Loucy (cell line): ENCODE measurements at regions not wholly inside any gene's neighbourhood (a gene's known extent, or its start where the extent isn't known, plus 50 kb on each side); places are given as distances from the start of the nearest gene placed in this dataset.

ENCODE experiments used
- H2AFZ ChIP-seq: fragments of 200-600 bp; sonication (generic); 2 replicates; pipeline ENCODE4 v1.6.0; 2016; ENCODE audit warnings: antibody characterized with exemption, mild to moderate bottlenecking, low read length, moderate library complexity
- H3F3A ChIP-seq: fragments of 200-600 bp; 2 replicates; pipeline ENCODE4 v1.6.0; 2016; ENCODE audit warnings: antibody characterized with exemption, low read depth, mild to moderate bottlenecking
- H3K27me3 ChIP-seq: fragments of 200-600 bp; sonication (generic); 2 replicates; pipeline ENCODE4 v1.6.1; 2014; ENCODE audit warnings: low read length, mild to moderate bottlenecking; ENCODE audit not compliant: insufficient read depth, poor library complexity, severe bottlenecking
- H3K36me3 ChIP-seq: fragments of 200-600 bp; sonication (generic); 2 replicates; pipeline ENCODE4 v1.6.1; 2016; ENCODE audit warnings: low read length; ENCODE audit not compliant: insufficient read depth
- H3K4me1 ChIP-seq: fragments of 200-600 bp; sonication (generic); 2 replicates; pipeline ENCODE4 v1.5.1; 2014; ENCODE audit warnings: low read length, mild to moderate bottlenecking; ENCODE audit not compliant: insufficient read depth, poor library complexity, severe bottlenecking
- H3K4me2 ChIP-seq: fragments of 200-600 bp; sonication (generic); 2 replicates; pipeline ENCODE4 v1.6.0; 2014; ENCODE audit warnings: antibody characterized with exemption, low read length, low read depth, mild to moderate bottlenecking; ENCODE audit not compliant: poor library complexity, severe bottlenecking
- H3K4me3 ChIP-seq: fragments of 200-600 bp; sonication (generic); 2 replicates; pipeline ENCODE4 v1.5.1; 2014; ENCODE audit warnings: low read length, mild to moderate bottlenecking, mixed read lengths; ENCODE audit not compliant: poor library complexity, severe bottlenecking
- H3K79me2 ChIP-seq: fragments of 200-600 bp; sonication (generic); 2 replicates; pipeline ENCODE4 v1.6.1; 2014; ENCODE audit warnings: low read length; ENCODE audit not compliant: insufficient read depth
- H3K9ac ChIP-seq: fragments of 200-600 bp; sonication (generic); 2 replicates; pipeline ENCODE4 v1.6.0; 2014; ENCODE audit warnings: mild to moderate bottlenecking, low read depth, low read length, moderate library complexity; ENCODE audit not compliant: poor library complexity, severe bottlenecking
- H3K9me2 ChIP-seq: fragments of 200-600 bp; sonication (generic); replicated peaks from 2 replicates; pipeline ENCODE4 v1.6.1; 2016; ENCODE audit warnings: low read depth, low read length, mixed read lengths
- H3K9me3 ChIP-seq: fragments of 200-600 bp; sonication (generic); 2 replicates; pipeline ENCODE4 v1.6.1; 2014; ENCODE audit warnings: mild to moderate bottlenecking, antibody characterized with exemption, low read length, low read depth; ENCODE audit not compliant: insufficient read depth
- H4K20me1 ChIP-seq: fragments of 200-600 bp; sonication (generic); 2 replicates; pipeline ENCODE4 v1.6.0; 2014; ENCODE audit warnings: antibody characterized with exemption, low read length, mild to moderate bottlenecking; ENCODE audit not compliant: insufficient read depth, poor library complexity, severe bottlenecking
- EZH2phosphoT487 ChIP-seq: fragments of 200-600 bp; IDR thresholded peaks from 2 replicates; pipeline ENCODE4 v1.6.1; 2018; ENCODE audit warnings: antibody characterized with exemption, mild to moderate bottlenecking, moderate library complexity, borderline replicate concordance
- TF ChIP-seq, protein P1 (sequence below): fragments of 200-600 bp; sonication (generic); conservative IDR thresholded peaks from 2 replicates; pipeline ENCODE4 v1.5.1; 2014; ENCODE audit warnings: mild to moderate bottlenecking, antibody characterized with exemption, low read length

DNA sequence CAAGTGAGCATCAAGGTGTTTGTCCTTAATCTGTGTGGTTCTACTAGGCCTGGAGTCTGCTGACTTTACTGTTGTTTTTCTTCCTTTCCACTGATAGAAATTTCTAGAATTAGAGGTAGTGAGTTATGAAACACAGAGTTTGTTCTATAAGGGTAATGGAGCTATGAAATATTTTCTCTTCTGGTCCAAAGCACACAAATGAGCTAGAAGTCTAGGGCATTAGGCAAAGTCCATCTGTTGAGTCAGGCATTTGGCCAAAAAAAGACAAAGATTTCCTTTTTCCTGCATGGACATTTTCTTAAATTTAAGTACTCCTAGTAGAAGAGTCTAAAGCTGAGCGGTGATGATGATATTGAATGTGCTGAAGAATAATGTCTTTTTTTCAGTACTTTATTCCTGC is 174.3 kb upstream of the STXBP5 start:
- no peaks in the 10 kb centered on the region for H3K4me1 ChIP-seq
- H3K9me2 ChIP-seq = no peaks in the 10 kb centered on the region
- H3K79me2 ChIP-seq = no peaks in the 10 kb centered on the region
- no peak overlapping the region for H3K9ac ChIP-seq
- H3K4me3 ChIP-seq = no peak overlapping the region
- no peak overlapping the region for H2AFZ ChIP-seq
- H3K9me3 ChIP-seq = no peaks in the 10 kb centered on the region
- H3K27me3 ChIP-seq = no peaks in the 10 kb centered on the region
- no peaks in the 10 kb centered on the region for H3F3A ChIP-seq
- H4K20me1 ChIP-seq = no peaks in the 10 kb centered on the region
- no peak for TF ChIP-seq EZH2phosphoT487
- TF ChIP-seq, protein P1, sequence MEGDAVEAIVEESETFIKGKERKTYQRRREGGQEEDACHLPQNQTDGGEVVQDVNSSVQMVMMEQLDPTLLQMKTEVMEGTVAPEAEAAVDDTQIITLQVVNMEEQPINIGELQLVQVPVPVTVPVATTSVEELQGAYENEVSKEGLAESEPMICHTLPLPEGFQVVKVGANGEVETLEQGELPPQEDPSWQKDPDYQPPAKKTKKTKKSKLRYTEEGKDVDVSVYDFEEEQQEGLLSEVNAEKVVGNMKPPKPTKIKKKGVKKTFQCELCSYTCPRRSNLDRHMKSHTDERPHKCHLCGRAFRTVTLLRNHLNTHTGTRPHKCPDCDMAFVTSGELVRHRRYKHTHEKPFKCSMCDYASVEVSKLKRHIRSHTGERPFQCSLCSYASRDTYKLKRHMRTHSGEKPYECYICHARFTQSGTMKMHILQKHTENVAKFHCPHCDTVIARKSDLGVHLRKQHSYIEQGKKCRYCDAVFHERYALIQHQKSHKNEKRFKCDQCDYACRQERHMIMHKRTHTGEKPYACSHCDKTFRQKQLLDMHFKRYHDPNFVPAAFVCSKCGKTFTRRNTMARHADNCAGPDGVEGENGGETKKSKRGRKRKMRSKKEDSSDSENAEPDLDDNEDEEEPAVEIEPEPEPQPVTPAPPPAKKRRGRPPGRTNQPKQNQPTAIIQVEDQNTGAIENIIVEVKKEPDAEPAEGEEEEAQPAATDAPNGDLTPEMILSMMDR = no peak
- no peak overlapping the region for H3K4me2 ChIP-seq
- H3K36me3 ChIP-seq = no peaks in the 10 kb centered on the region

DNA sequence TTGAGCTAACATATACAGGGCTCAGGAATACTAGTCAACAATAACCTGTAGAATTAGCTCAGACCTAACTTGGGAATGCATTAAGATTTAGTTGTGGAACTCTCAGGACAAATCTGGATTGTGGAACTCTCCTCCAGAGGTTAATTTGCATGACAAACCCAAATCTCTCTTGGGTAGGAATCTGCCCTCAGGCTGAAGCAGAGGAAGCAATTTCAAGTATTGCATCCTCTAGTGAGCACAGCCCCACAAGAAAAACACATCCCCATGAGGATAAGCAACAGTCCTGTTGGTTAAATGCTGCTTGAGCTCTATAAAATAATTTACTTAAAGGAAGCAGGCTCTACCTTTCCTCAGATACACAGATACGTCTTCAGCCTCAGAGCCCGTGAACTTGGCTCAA is 170.9 kb upstream of the STXBP5 start:
- Histone ChIP-seq H3K9me2 (no peaks in the 10 kb centered on the region), H3K36me3 (no peaks in the 10 kb centered on the region), H3K79me2 (no peaks in the 10 kb centered on the region), H3K9ac (no peak overlapping the region), H3F3A (no peaks in the 10 kb centered on the region), H3K4me3 (no peak overlapping the region), H3K4me1 (no peaks in the 10 kb centered on the region), H3K4me2 (no peak overlapping the region), H3K9me3 (no peaks in the 10 kb centered on the region), H2AFZ (no peak overlapping the region), H4K20me1 (no peaks in the 10 kb centered on the region), H3K27me3 (no peaks in the 10 kb centered on the region)
- TF ChIP-seq, protein P1 = no peak
- no peak for TF ChIP-seq EZH2phosphoT487

DNA sequence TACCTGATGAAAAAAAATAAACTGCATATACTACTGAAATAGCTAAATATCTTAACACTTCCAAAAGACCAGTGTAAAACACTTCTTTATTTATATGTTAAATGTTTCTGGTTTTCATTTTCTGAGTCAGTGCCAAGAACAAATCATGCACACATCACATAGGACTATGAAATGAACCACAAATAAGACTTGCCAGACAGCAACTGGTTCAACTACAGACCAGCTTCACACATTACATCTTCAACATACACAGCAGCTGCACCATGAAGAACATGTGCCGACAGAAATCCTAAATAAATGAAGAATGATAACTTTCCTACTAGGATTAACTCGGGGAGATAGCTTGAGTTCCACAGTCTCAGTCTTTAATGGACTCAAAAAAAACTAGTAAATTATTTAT is 168.3 kb upstream of the STXBP5 start:
- TF ChIP-seq EZH2phosphoT487 = no peak
- TF ChIP-seq, protein P1 = no peak
- Histone ChIP-seq H3K9ac (no peak overlapping the region), H3K4me1 (no peaks in the 10 kb centered on the region), H3K9me2 (no peaks in the 10 kb centered on the region), H2AFZ (no peak overlapping the region), H3K9me3 (no peaks in the 10 kb centered on the region), H3K27me3 (no peaks in the 10 kb centered on the region), H3K36me3 (no peaks in the 10 kb centered on the region), H3F3A (no peaks in the 10 kb centered on the region), H3K4me3 (no peak overlapping the region), H3K79me2 (no peaks in the 10 kb centered on the region), H3K4me2 (no peak overlapping the region), H4K20me1 (no peaks in the 10 kb centered on the region)
